MM.1S (cell line): ENCODE measurements at regions not wholly inside any gene's neighbourhood (a gene's known extent, or its start where the extent isn't known, plus 50 kb on each side); places are given as distances from the start of the nearest gene placed in this dataset.

Experiments
- DNase-seq: peaks from one replicate; pipeline ENCODE4 v3.0.0-alpha.2; 2015
- H2AFZ ChIP-seq: fragments of 300-600 bp; sonication (generic); 2 replicates; pipeline ENCODE4 v1.6.0; 2016; ENCODE audit warnings: antibody characterized with exemption, low read length
- H3F3A ChIP-seq: fragments of 300-600 bp; sonication (generic); 2 replicates; pipeline ENCODE4 v1.6.1; 2016; ENCODE audit warnings: mild to moderate bottlenecking, antibody characterized with exemption, low read length, moderate library complexity, mixed read lengths; ENCODE audit not compliant: insufficient read depth
- H3K27ac ChIP-seq: fragments of 300-600 bp; sonication (generic); 2 replicates; pipeline ENCODE4 v1.5.1; 2016; ENCODE audit warnings: mild to moderate bottlenecking, low read length
- H3K27me3 ChIP-seq: fragments of 300-600 bp; sonication (generic); replicated peaks from 2 replicates; pipeline ENCODE4 v1.6.0; 2016; ENCODE audit warnings: low read length; ENCODE audit not compliant: insufficient read depth
- H3K36me3 ChIP-seq: fragments of 300-600 bp; sonication (generic); replicated peaks from 2 replicates; pipeline ENCODE4 v1.6.1; 2016; ENCODE audit warnings: mild to moderate bottlenecking, low read length, mixed read lengths; ENCODE audit not compliant: insufficient read depth
- H3K4me1 ChIP-seq: fragments of 300-600 bp; sonication (generic); 2 replicates; pipeline ENCODE4 v1.6.1; 2016; ENCODE audit warnings: low read length, mixed read lengths
- H3K4me2 ChIP-seq: fragments of 300-600 bp; sonication (generic); 2 replicates; pipeline ENCODE4 v1.6.0; 2016; ENCODE audit warnings: low read depth, low read length
- H3K4me3 ChIP-seq: fragments of 300-600 bp; sonication (generic); 2 replicates; pipeline ENCODE4 v1.5.1; 2016; ENCODE audit warnings: low read length, mixed read lengths
- H3K79me2 ChIP-seq: fragments of 300-600 bp; sonication (generic); 2 replicates; pipeline ENCODE4 v1.6.1; 2016; ENCODE audit warnings: mixed run types, low read length, mixed read lengths
- H3K9ac ChIP-seq: fragments of 300-600 bp; sonication (generic); 2 replicates; pipeline ENCODE4 v1.6.1; 2016; ENCODE audit warnings: low read length, mixed read lengths
- H3K9me2 ChIP-seq: fragments of 300-600 bp; sonication (generic); replicated peaks from 2 replicates; pipeline ENCODE4 v1.6.1; 2016; ENCODE audit warnings: mild to moderate bottlenecking, low read length, mixed read lengths; ENCODE audit not compliant: insufficient read depth
- H3K9me3 ChIP-seq: fragments of 300-600 bp; sonication (generic); replicated peaks from 2 replicates; pipeline ENCODE4 v1.6.1; 2016; ENCODE audit warnings: mild to moderate bottlenecking, low read length, mixed read lengths; ENCODE audit not compliant: insufficient read depth
- H4K20me1 ChIP-seq: fragments of 300-600 bp; sonication (generic); 2 replicates; pipeline ENCODE4 v1.6.1; 2016; ENCODE audit warnings: mild to moderate bottlenecking, low read length, moderate library complexity, mixed read lengths; ENCODE audit not compliant: insufficient read depth
- EZH2 ChIP-seq: fragments of 300-600 bp; sonication (generic); optimal IDR thresholded peaks from 2 replicates; pipeline ENCODE3; 2017; ENCODE audit warnings: low read depth, mild to moderate bottlenecking, antibody characterized with exemption, low read length, mixed read lengths
- EZH2phosphoT487 ChIP-seq: fragments of 300-600 bp; sonication (generic); IDR thresholded peaks from 2 replicates; pipeline ENCODE4 v1.6.1; 2018; ENCODE audit warnings: antibody characterized with exemption, low read length
- TF ChIP-seq, protein P1 (sequence below): fragments of 300-600 bp; sonication (generic); IDR thresholded peaks from 2 replicates; pipeline ENCODE4 v1.5.1; 2016; ENCODE audit warnings: antibody characterized with exemption, low read length, mixed read lengths

DNA sequence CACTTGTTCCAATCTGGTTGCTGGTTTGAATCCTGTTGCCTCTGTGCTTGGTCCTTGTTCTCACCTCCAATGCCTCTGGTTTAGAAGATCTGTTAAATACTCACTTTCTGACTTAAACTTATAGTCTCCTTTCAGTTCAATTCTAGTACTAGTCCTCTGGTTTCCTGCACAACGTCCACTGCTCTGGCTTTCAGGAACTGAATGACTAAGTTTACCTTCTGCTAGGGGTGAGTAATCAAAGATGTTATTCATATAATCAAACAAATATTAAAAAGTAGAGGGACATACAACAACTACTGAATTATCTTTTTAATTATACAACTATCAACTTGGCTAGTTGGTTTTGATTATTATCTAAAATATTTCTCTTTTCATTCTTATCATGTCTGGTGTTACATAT lies 496.4 kb upstream of the TOM1L1 start:
- Histone ChIP-seq H3F3A (no peaks in the 10 kb centered on the region), H4K20me1 (no peaks in the 10 kb centered on the region), H3K79me2 (no peaks in the 10 kb centered on the region), H3K27ac (no peak overlapping the region), H3K36me3 (no peaks in the 10 kb centered on the region), H3K9me2 (no peaks in the 10 kb centered on the region), H3K9me3 (no peaks in the 10 kb centered on the region), H2AFZ (no peak overlapping the region), H3K4me1 (no peaks in the 10 kb centered on the region), H3K27me3 (no peaks in the 10 kb centered on the region), H3K9ac (no peak overlapping the region), H3K4me3 (no peak overlapping the region), H3K4me2 (no peak overlapping the region)
- DNase-seq, result no peak
- TF ChIP-seq, protein P1, sequence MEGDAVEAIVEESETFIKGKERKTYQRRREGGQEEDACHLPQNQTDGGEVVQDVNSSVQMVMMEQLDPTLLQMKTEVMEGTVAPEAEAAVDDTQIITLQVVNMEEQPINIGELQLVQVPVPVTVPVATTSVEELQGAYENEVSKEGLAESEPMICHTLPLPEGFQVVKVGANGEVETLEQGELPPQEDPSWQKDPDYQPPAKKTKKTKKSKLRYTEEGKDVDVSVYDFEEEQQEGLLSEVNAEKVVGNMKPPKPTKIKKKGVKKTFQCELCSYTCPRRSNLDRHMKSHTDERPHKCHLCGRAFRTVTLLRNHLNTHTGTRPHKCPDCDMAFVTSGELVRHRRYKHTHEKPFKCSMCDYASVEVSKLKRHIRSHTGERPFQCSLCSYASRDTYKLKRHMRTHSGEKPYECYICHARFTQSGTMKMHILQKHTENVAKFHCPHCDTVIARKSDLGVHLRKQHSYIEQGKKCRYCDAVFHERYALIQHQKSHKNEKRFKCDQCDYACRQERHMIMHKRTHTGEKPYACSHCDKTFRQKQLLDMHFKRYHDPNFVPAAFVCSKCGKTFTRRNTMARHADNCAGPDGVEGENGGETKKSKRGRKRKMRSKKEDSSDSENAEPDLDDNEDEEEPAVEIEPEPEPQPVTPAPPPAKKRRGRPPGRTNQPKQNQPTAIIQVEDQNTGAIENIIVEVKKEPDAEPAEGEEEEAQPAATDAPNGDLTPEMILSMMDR, result no peak
- TF ChIP-seq EZH2 (no peak), EZH2phosphoT487 (no peak)

- H2AFZ ChIP-seq, result no peak overlapping the region
- no peak for DNase-seq
- H3K27me3 ChIP-seq, result no peaks in the 10 kb centered on the region
- H3K9me3 ChIP-seq, result no peaks in the 10 kb centered on the region
- TF ChIP-seq EZH2 (no peak), EZH2phosphoT487 (no peak)
- TF ChIP-seq, protein P1, result no peak
- H4K20me1 ChIP-seq, result no peaks in the 10 kb centered on the region
- H3K27ac ChIP-seq, result no peak overlapping the region
- no peak overlapping the region for H3K9ac ChIP-seq
- H3K4me2 ChIP-seq, result no peak overlapping the region
- H3K4me1 ChIP-seq, result no peaks in the 10 kb centered on the region
- no peaks in the 10 kb centered on the region for H3F3A ChIP-seq
- no peaks in the 10 kb centered on the region for H3K9me2 ChIP-seq
- no peaks in the 10 kb centered on the region for H3K36me3 ChIP-seq
- H3K4me3 ChIP-seq, result no peak overlapping the region
- H3K79me2 ChIP-seq, result no peaks in the 10 kb centered on the region
These were observed 494.8 kb upstream of the TOM1L1 start for GRCh38 chr17:54405826-54406225.

DNA sequence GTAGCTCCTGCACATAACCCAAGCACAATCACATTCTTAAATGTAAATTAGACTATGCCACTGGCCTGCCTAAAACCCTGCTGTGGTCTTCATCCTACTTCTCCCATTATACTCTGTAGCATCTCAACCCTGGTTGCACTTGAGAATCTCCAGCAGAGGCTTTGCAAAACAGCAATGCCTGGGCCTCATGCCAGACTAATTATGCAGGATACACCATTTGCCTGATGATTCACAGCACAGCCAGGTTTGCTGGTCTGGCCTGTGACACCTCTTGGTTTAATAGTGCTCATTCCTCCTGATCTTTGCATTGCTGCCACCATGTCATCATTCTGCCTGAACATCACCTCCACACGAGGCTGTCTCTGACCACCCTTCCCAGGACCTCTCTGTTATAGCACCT lies 491.9 kb upstream of the TOM1L1 start:
- TF ChIP-seq, protein P1, result no peak
- TF ChIP-seq EZH2 (no peak), EZH2phosphoT487 (no peak)
- Histone ChIP-seq H3F3A (no peaks in the 10 kb centered on the region), H3K4me1 (no peaks in the 10 kb centered on the region), H4K20me1 (no peaks in the 10 kb centered on the region), H3K36me3 (no peaks in the 10 kb centered on the region), H3K27me3 (no peaks in the 10 kb centered on the region), H3K79me2 (no peaks in the 10 kb centered on the region), H3K9ac (no peak overlapping the region), H2AFZ (no peak overlapping the region), H3K4me3 (no peak overlapping the region), H3K4me2 (no peak overlapping the region), H3K27ac (no peak overlapping the region), H3K9me3 (no peaks in the 10 kb centered on the region), H3K9me2 (no peaks in the 10 kb centered on the region)
- DNase-seq, result no peak
